Keratinocyte (primary cell): ENCODE measurements at regions not wholly inside any gene's neighbourhood (a gene's known extent, or its start where the extent isn't known, plus 50 kb on each side); places are given as distances from the start of the nearest gene placed in this dataset.

Source experiments
- DNase-seq: peaks from one replicate; pipeline ENCODE4 v3.0.0-alpha.2; 2011; ENCODE audit warnings: low read depth, missing footprints, low spot score
- FAIRE-seq: peaks from 2 replicates; lab custom pipeline; 2011; peaks lifted over from hg19 to GRCh38; lab: Jason Lieb, UNC
- H2AFZ ChIP-seq: 2 replicates; pipeline ENCODE4 v1.6.0; 2012; ENCODE audit warnings: low read length, control low read depth, inconsistent platforms; ENCODE audit not compliant: control insufficient read depth
- H3K27ac ChIP-seq: 2 replicates; pipeline ENCODE4 v1.5.1; 2011; ENCODE audit warnings: low read length; ENCODE audit not compliant: control insufficient read depth, insufficient read depth
- H3K27me3 ChIP-seq: 3 replicates; pipeline ENCODE4 v1.6.0; 2011; ENCODE audit warnings: low read length; ENCODE audit not compliant: control insufficient read depth, insufficient read depth; ENCODE audit errors: extremely low read depth
- H3K36me3 ChIP-seq, 2 experiments: 2 replicates in 1 of 2; 3 replicates in 1 of 2; pipeline ENCODE4 v1.5.1; 2011; ENCODE audit warnings: low read length in 2 of 2, mild to moderate bottlenecking in 1 of 2; ENCODE audit not compliant: control insufficient read depth in 2 of 2, insufficient read depth in 2 of 2; ENCODE audit errors: extremely low read depth in 1 of 2
- H3K4me1 ChIP-seq: 3 replicates; pipeline ENCODE4 v1.5.1; 2011; ENCODE audit warnings: low read length; ENCODE audit not compliant: control insufficient read depth, insufficient read depth; ENCODE audit errors: extremely low read depth
- H3K4me2 ChIP-seq: 3 replicates; pipeline ENCODE4 v1.6.0; 2011; ENCODE audit warnings: low read depth, low read length; ENCODE audit not compliant: control insufficient read depth, insufficient read depth; ENCODE audit errors: extremely low read depth
- H3K4me3 ChIP-seq, 3 experiments: fragments of 200-600 bp in 1 of 3; sonication (generic) in 1 of 3; 2 replicates in 2 of 3; 3 replicates in 1 of 3; pipeline ENCODE4 v1.5.1; 2011 to 2016; ENCODE audit warnings: low read length in 3 of 3, mild to moderate bottlenecking in 3 of 3, control low read depth in 2 of 3, inconsistent platforms in 1 of 3, low read depth in 1 of 3, mixed read lengths in 1 of 3, mixed run types in 1 of 3, moderate library complexity in 1 of 3; ENCODE audit not compliant: control insufficient read depth in 2 of 3, insufficient read depth in 2 of 3; ENCODE audit errors: extremely low read depth in 1 of 3
- H3K79me2 ChIP-seq: 2 replicates; pipeline ENCODE4 v1.6.0; 2012; ENCODE audit warnings: low read length; ENCODE audit not compliant: control insufficient read depth, insufficient read depth
- H3K9ac ChIP-seq: 3 replicates; pipeline ENCODE4 v1.6.0; 2011; ENCODE audit warnings: low read length; ENCODE audit not compliant: control insufficient read depth, insufficient read depth; ENCODE audit errors: extremely low read depth
- H3K9me1 ChIP-seq: 3 replicates; pipeline ENCODE4 v1.6.0; 2011; ENCODE audit warnings: low read length; ENCODE audit not compliant: control insufficient read depth, insufficient read depth; ENCODE audit errors: extremely low read depth
- H3K9me3 ChIP-seq: 2 replicates; pipeline ENCODE4 v1.5.1; 2012; ENCODE audit warnings: low read depth, low read length; ENCODE audit not compliant: control insufficient read depth
- H4K20me1 ChIP-seq: 3 replicates; pipeline ENCODE4 v1.6.0; 2011; ENCODE audit warnings: low read length; ENCODE audit not compliant: control insufficient read depth, insufficient read depth; ENCODE audit errors: extremely low read depth
- CTCF ChIP-seq, 3 experiments: IDR thresholded peaks in 1 of 3; conservative IDR thresholded peaks in 1 of 3; optimal IDR thresholded peaks in 1 of 3; 2 replicates in 2 of 3; 3 replicates in 1 of 3; pipeline versions ENCODE3 to v1.5.1; 2011; ENCODE audit warnings: low read length in 3 of 3, mild to moderate bottlenecking in 3 of 3, moderate library complexity in 2 of 3, control low read depth in 1 of 3, inconsistent platforms in 1 of 3; ENCODE audit not compliant: insufficient read depth in 2 of 3; ENCODE audit errors: extremely low read depth in 1 of 3
- EZH2 ChIP-seq: IDR thresholded peaks from one replicate; pipeline ENCODE4 v1.6.1; 2012; ENCODE audit warnings: inconsistent platforms, mild to moderate bottlenecking, low read length, moderate library complexity
- dilution Hi-C: fragments of 300-500 bp; cut with MboI; formaldehyde crosslinking; loops from one replicate; pipeline ENCODE4 v1.7.0; 2020; ENCODE audit warnings: low sequenced_read_pairs; ENCODE audit not compliant: extremely low pct_ligation_motif_present

- Histone ChIP-seq H3K9ac (no peak overlapping the region), H3K9me1 (no peaks in the 10 kb centered on the region), H3K27ac (no peak overlapping the region), H3K36me3 (no peaks in the 10 kb centered on the region), H3K27me3 (no peaks in the 10 kb centered on the region), H3K4me1 (no peaks in the 10 kb centered on the region), H2AFZ (no peak overlapping the region), H3K4me2 (no peak overlapping the region), H3K79me2 (no peaks in the 10 kb centered on the region), H3K9me3 (no peaks in the 10 kb centered on the region), H4K20me1 (no peaks in the 10 kb centered on the region), H3K4me3 (no peak overlapping the region)
- dilution Hi-C loops: no loop called here
- no peak for DNase-seq
- no peak for TF ChIP-seq CTCF (optimal IDR thresholded peaks at IDR 0.05 in 1 of 3, IDR thresholded peaks at IDR 0.05 in 1 of 3, conservative IDR thresholded peaks at IDR 0.05 in 1 of 3; ENCODE audit: extremely low read depth in 1 of 3, insufficient read depth in 2 of 3, low read length in 3 of 3)
- TF ChIP-seq EZH2: no peak
- FAIRE-seq: no peak
Measured at GRCh38 chr5:126069329-126069728, 353.9 kb upstream of the GRAMD2B start.

GRCh38 chr5:126070481-126070880, 352.7 kb upstream of the GRAMD2B start:
- no peaks in the 10 kb centered on the region for H3K4me1 ChIP-seq
- no peaks in the 10 kb centered on the region for H3K9me3 ChIP-seq
- H3K9me1 ChIP-seq: no peaks in the 10 kb centered on the region
- no peaks in the 10 kb centered on the region for H3K36me3 ChIP-seq
- no peaks in the 10 kb centered on the region for H3K79me2 ChIP-seq
- no peak overlapping the region for H3K27ac ChIP-seq
- H3K4me2 ChIP-seq: no peak overlapping the region
- TF ChIP-seq EZH2: no peak
- no peak for TF ChIP-seq CTCF (optimal IDR thresholded peaks at IDR 0.05 in 1 of 3, IDR thresholded peaks at IDR 0.05 in 1 of 3, conservative IDR thresholded peaks at IDR 0.05 in 1 of 3; ENCODE audit: extremely low read depth in 1 of 3, insufficient read depth in 2 of 3, low read length in 3 of 3)
- no peaks in the 10 kb centered on the region for H4K20me1 ChIP-seq
- dilution Hi-C loops: no loop called here
- no peak overlapping the region for H2AFZ ChIP-seq
- DNase-seq (no peak), FAIRE-seq (no peak)
- H3K9ac ChIP-seq: no peak overlapping the region
- no peaks in the 10 kb centered on the region for H3K27me3 ChIP-seq
- H3K4me3 ChIP-seq: no peak overlapping the region
